ENCODE measurements at regions not wholly inside any gene's neighbourhood (a gene's known extent, or its start where the extent isn't known, plus 50 kb on each side); places are given as distances from the start of the nearest gene placed in this dataset.

DNA sequence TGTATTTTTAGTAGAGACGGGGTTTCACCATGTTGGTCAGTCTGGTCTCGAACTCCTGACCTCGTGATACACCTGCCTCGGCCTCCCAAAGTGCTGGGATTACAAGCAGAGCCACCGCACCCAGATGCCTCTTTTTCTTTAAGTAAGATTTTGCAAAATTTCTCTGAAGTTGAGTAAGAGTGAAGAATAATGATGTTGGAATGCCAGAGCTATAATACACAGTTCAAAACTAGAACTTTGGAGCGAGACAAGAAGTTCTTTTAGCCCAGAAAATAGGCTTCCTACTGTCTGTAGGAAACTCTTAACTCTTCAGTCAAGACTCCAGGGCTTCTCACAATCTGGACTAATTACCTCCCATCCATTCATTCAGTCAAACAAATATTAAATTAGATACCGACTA is 51.4 kb downstream of the MARCHF4 start:
- peaks cover 0 to 11% of the 10 kb centered on the region in 2 donors for H3K27me3 ChIP-seq
- intact Hi-C loops (cut with DNase I) = no loop called here
- H3K4me1 ChIP-seq = no peaks in the 10 kb centered on the region
- no peak for DNase-seq
- TF ChIP-seq, protein P1, sequence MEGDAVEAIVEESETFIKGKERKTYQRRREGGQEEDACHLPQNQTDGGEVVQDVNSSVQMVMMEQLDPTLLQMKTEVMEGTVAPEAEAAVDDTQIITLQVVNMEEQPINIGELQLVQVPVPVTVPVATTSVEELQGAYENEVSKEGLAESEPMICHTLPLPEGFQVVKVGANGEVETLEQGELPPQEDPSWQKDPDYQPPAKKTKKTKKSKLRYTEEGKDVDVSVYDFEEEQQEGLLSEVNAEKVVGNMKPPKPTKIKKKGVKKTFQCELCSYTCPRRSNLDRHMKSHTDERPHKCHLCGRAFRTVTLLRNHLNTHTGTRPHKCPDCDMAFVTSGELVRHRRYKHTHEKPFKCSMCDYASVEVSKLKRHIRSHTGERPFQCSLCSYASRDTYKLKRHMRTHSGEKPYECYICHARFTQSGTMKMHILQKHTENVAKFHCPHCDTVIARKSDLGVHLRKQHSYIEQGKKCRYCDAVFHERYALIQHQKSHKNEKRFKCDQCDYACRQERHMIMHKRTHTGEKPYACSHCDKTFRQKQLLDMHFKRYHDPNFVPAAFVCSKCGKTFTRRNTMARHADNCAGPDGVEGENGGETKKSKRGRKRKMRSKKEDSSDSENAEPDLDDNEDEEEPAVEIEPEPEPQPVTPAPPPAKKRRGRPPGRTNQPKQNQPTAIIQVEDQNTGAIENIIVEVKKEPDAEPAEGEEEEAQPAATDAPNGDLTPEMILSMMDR (IDR thresholded peaks at IDR 0.05) = no peak
- no peak overlapping the region for H3K4me3 ChIP-seq
- no peak overlapping the region for H3K27ac ChIP-seq
- no peak for ATAC-seq
- H3K36me3 ChIP-seq = no peaks in the 10 kb centered on the region
- H3K9me3 ChIP-seq = no peaks in the 10 kb centered on the region

DNA sequence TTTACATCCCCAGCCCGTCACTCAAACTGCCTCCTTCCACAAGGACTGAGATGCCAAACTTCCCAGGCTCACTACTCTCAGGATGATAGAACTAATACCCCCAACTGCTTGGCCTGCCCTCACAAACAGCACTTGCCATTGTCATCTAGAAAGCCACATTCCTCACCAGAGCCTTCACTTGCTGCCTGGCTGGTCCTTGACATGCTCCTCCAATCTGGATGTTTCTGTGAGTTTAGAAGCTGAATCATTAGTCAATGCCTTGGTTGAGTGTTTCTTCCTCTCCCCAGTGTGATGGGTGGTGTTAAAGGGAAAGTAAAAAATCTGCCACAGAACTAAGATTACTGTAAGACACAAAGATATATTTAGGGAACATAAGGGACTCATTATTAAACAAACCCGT is 52.5 kb downstream of the MARCHF4 start:
- TF ChIP-seq, protein P1 (IDR thresholded peaks at IDR 0.05) = no peak
- H3K36me3 ChIP-seq = no peaks in the 10 kb centered on the region
- peaks cover 0 to 12% of the 10 kb centered on the region in 2 donors for H3K27me3 ChIP-seq
- no peak overlapping the region for H3K27ac ChIP-seq
- DNase-seq (no peak), ATAC-seq (no peak)
- H3K4me1 ChIP-seq = no peaks in the 10 kb centered on the region
- no peaks in the 10 kb centered on the region for H3K9me3 ChIP-seq
- intact Hi-C loops (cut with DNase I) = no loop called here
- no peak overlapping the region for H3K4me3 ChIP-seq

DNA sequence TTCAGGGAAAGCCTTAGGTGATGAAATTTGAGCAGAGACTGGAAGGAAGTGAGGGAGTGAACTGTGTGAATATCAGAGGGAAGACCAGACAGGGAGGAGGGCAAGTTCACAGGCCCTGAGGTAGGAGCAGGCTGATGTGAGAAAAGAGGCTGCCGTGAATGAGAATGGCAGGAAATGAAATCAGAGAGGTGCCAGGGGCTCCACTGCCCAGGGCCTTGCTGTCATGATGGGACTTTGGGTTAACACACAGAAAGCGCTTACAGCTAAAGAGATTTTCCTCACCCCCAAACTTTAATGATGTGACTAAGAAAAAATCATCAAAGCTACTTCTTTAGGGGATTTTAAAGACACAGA is 53.8 kb downstream of the MARCHF4 start:
- no peaks in the 10 kb centered on the region for H3K9me3 ChIP-seq
- H3K27ac ChIP-seq = no peak overlapping the region
- ATAC-seq = no peak
- DNase-seq = no peak
- no peaks in the 10 kb centered on the region for H3K36me3 ChIP-seq
- intact Hi-C loops (cut with DNase I) = no loop called here
- TF ChIP-seq, protein P1 (IDR thresholded peaks at IDR 0.05) = no peak
- no peaks in the 10 kb centered on the region for H3K4me1 ChIP-seq
- H3K4me3 ChIP-seq = no peak overlapping the region
- peaks cover 0 to 12% of the 10 kb centered on the region in 2 donors for H3K27me3 ChIP-seq

DNA sequence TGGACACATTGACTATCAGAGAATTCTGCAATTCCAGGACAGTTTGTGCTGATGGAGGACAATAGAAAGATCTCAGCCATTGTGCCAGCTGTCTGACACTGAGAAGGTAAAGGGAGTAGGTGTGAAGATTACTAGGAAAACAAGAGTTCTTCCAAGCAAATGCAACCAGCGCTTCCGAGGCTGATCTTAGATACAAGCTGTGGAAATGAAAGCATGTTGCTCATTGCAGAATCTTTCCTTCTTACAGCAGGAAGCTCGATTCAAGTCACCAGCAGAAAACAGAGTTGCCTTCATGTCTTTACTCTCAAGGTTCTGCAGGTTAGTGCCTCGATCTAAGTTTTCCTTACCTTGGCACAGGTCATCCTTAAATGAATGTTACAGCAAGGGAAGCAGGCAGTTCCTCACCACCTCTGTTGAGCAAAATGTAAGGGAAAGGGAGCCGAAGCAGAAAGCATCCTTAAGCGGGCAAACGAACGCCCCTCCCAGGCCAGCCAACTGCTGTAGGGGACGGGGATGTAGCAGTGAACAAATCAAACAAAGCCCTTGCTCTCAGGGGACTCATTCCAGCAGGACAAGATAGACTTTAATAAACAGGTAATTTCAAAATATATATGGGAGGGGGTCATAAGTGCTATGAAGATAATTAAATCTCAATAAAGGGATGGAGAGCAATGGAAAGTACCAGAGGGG is 54.3 kb downstream of the MARCHF4 start:
- intact Hi-C loops (cut with DNase I) = no loop called here
- H3K27me3 ChIP-seq = peaks cover 0 to 12% of the 10 kb centered on the region in 2 donors
- H3K9me3 ChIP-seq = no peaks in the 10 kb centered on the region
- no peak for ATAC-seq
- H3K27ac ChIP-seq = no peak overlapping the region
- no peaks in the 10 kb centered on the region for H3K4me1 ChIP-seq
- H3K36me3 ChIP-seq = no peaks in the 10 kb centered on the region
- TF ChIP-seq, protein P1 (IDR thresholded peaks at IDR 0.05) = no peak
- no peak overlapping the region for H3K4me3 ChIP-seq
- DNase-seq = no peak

DNA sequence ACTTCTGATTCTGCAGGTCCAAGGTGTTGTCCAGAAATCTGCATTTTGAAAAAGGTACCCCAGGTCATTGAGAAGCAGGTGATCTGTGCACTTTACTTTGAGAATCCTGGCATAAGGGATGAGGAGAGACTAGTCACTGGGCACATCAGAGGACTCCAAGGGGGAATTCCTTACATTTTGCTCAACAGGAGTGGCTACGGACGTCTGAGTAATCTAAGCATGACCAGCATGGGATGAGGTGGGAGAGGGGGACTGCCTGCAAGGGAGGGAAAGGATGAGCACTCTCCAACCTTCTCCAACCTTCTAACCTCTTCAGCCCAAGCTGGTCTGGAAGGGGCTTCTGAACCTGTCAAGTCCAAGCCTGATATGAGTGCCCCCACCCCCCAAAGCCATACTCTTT is 55.5 kb downstream of the MARCHF4 start:
- H3K9me3 ChIP-seq = no peaks in the 10 kb centered on the region
- no peaks in the 10 kb centered on the region for H3K36me3 ChIP-seq
- ATAC-seq = no peak
- TF ChIP-seq, protein P1 (IDR thresholded peaks at IDR 0.05) = no peak
- H3K27me3 ChIP-seq = peaks cover 0 to 12% of the 10 kb centered on the region in 2 donors
- no peak overlapping the region for H3K4me3 ChIP-seq
- DNase-seq = no peak
- intact Hi-C loops (cut with DNase I) = no loop called here
- no peaks in the 10 kb centered on the region for H3K4me1 ChIP-seq
- H3K27ac ChIP-seq = no peak overlapping the region

Data from left lung (tissue), 4 donors.